ENCODE measurements at regions not wholly inside any gene's neighbourhood (a gene's known extent, or its start where the extent isn't known, plus 50 kb on each side); places are given as distances from the start of the nearest gene placed in this dataset.

DNA sequence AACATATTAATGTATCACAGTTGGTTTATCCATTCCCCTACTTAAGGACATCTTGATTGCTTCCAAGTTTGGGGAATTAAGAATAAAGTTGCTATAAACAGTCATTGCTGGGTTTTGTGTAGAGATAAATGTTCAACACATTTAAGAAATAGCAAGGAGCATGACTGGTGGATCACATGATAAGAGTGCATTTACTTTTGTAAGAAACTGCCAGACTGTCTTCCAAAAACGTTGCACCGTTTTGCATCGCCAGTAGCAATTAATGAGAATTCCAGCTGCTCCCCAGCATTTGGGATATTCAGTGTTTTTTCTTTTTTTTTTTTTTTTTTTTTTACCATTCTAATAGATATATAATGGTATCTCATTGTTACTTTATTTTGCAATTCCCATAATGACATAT, 695.7 kb upstream of the GJE1 start:
- TF ChIP-seq, protein P1, sequence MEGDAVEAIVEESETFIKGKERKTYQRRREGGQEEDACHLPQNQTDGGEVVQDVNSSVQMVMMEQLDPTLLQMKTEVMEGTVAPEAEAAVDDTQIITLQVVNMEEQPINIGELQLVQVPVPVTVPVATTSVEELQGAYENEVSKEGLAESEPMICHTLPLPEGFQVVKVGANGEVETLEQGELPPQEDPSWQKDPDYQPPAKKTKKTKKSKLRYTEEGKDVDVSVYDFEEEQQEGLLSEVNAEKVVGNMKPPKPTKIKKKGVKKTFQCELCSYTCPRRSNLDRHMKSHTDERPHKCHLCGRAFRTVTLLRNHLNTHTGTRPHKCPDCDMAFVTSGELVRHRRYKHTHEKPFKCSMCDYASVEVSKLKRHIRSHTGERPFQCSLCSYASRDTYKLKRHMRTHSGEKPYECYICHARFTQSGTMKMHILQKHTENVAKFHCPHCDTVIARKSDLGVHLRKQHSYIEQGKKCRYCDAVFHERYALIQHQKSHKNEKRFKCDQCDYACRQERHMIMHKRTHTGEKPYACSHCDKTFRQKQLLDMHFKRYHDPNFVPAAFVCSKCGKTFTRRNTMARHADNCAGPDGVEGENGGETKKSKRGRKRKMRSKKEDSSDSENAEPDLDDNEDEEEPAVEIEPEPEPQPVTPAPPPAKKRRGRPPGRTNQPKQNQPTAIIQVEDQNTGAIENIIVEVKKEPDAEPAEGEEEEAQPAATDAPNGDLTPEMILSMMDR (conservative IDR thresholded peaks at IDR 0.05; ENCODE audit: low read depth, low read length), result no peak
- no peak for TF ChIP-seq EZH2 (IDR thresholded peaks at IDR 0.05; ENCODE audit: borderline replicate concordance, low read depth, low read length, poor library complexity, severe bottlenecking)

All from A673 (cell line).